ENCODE measurements at regions not wholly inside any gene's neighbourhood (a gene's known extent, or its start where the extent isn't known, plus 50 kb on each side); places are given as distances from the start of the nearest gene placed in this dataset.

- TF ChIP-seq CTCF (IDR thresholded peaks at IDR 0.05) (no peak), POLR2A (IDR thresholded peaks at IDR 0.05) (no peak)
These were observed 929.4 kb downstream of the UQCRFS1 start for GRCh38 chr19:28283592-28283991.

Measured in heart left ventricle (tissue), 13 donors.